ENCODE measurements at regions not wholly inside any gene's neighbourhood (a gene's known extent, or its start where the extent isn't known, plus 50 kb on each side); places are given as distances from the start of the nearest gene placed in this dataset.

DNA sequence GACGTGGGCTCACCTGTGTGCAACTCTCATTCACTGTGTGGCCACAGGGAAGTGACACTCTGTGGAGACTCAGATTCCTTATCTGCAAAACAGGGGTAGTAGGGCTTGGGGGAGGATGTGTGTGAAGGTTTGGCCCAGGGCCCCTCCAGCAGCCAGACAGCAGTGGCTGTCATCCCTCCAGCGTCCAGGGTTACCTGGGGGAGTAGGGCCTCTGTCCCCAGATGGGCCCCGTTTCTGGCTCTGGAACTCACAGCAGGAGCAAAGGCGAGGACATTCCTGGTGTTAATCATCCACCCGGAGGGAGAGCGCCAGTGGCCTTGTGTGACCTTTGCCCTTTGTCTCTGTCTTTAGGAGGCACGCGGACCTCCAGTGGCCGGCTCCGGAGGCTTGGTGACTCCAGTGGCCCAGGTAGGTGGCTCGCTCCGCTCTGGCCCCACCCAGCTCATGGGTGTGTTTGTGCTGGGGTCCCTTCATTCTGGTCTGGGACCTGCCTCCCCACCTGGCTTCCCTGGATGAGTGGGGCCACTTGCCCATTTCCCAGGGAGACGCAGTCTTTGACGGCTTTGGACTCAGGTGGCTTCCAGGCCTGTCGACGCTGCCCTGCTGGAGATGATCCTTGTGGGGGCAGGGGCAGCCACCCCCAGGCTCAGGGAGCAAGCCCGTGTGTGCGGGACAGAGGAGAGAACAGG, 166.2 kb downstream of the SEC14L1 start (continued):
- TF ChIP-seq ADNP (CRISPR knock-in tag; IDR thresholded peaks at IDR 0.05), result peak; percentile 10; the same call in 1 of the 2 replicates
- TF ChIP-seq ZNF709 (CRISPR knock-in tag; IDR thresholded peaks at IDR 0.05), result peak; percentile 66
- no peak for TF ChIP-seq TRIM24 (CRISPR knock-in tag; IDR thresholded peaks at IDR 0.05)
- TF ChIP-seq SALL2 (CRISPR knock-in tag; IDR thresholded peaks at IDR 0.05), result peak; percentile 86
- no peak for TF ChIP-seq MATR3 (CRISPR knock-in tag; IDR thresholded peaks at IDR 0.05)
- TF ChIP-seq KDM4B (CRISPR knock-in tag; IDR thresholded peaks at IDR 0.05), result peak; percentile 73; the same call in 1 of the 2 replicates
- TF ChIP-seq CEBPB (IDR thresholded peaks at IDR 0.05; ENCODE audit: borderline replicate concordance, low read depth, low read length), result no peak
- no peak; the same call in 1 of the 2 replicates for TF ChIP-seq FOSL1 (CRISPR knock-in tag; IDR thresholded peaks at IDR 0.05; ENCODE audit: borderline replicate concordance)
- no peak for TF ChIP-seq HDAC6 (IDR thresholded peaks at IDR 0.05; ENCODE audit: low read depth, low read length)
- TF ChIP-seq, protein P1, sequence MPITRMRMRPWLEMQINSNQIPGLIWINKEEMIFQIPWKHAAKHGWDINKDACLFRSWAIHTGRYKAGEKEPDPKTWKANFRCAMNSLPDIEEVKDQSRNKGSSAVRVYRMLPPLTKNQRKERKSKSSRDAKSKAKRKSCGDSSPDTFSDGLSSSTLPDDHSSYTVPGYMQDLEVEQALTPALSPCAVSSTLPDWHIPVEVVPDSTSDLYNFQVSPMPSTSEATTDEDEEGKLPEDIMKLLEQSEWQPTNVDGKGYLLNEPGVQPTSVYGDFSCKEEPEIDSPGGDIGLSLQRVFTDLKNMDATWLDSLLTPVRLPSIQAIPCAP (CRISPR knock-in tag; IDR thresholded peaks at IDR 0.05; ENCODE audit: low read depth), result no peak
- TF ChIP-seq, protein P2, sequence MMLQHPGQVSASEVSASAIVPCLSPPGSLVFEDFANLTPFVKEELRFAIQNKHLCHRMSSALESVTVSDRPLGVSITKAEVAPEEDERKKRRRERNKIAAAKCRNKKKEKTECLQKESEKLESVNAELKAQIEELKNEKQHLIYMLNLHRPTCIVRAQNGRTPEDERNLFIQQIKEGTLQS (CRISPR knock-in tag; IDR thresholded peaks at IDR 0.05), result peak; percentile 29; the same call in 1 of the 2 replicates
- peak; percentile 69; the same call in 1 of the 2 replicates for TF ChIP-seq KLF12 (CRISPR knock-in tag; IDR thresholded peaks at IDR 0.05; ENCODE audit: borderline replicate concordance)
- TF ChIP-seq BCL6 (CRISPR knock-in tag; IDR thresholded peaks at IDR 0.05), result peak; percentile 84
- TF ChIP-seq NR2C2 (CRISPR knock-in tag; IDR thresholded peaks at IDR 0.05; ENCODE audit: borderline replicate concordance), result peak; percentile 97
- TF ChIP-seq ZSCAN30 (CRISPR knock-in tag; IDR thresholded peaks at IDR 0.05), result no peak
- peak; percentile 78 for TF ChIP-seq MED8 (CRISPR knock-in tag; IDR thresholded peaks at IDR 0.05; ENCODE audit: insufficient replicate concordance)
- TF ChIP-seq ZNF282 (IDR thresholded peaks at IDR 0.05; ENCODE audit: partially characterized antibody), result no peak
- TF ChIP-seq ZNF343 (CRISPR knock-in tag; IDR thresholded peaks at IDR 0.05), result peak; percentile 93; the same call in 1 of the 2 replicates
- no peak for TF ChIP-seq ZNF253 (CRISPR knock-in tag; IDR thresholded peaks at IDR 0.05; ENCODE audit: borderline replicate concordance)
- 0 out of 2 replicates have a peak, but pooled peaks have one; percentile 55 for TF ChIP-seq ZNF678 (CRISPR knock-in tag; IDR thresholded peaks at IDR 0.05)
- TF ChIP-seq NFKBIZ (CRISPR knock-in tag; IDR thresholded peaks at IDR 0.05), result no peak
- TF ChIP-seq ZNF782 (CRISPR knock-in tag; IDR thresholded peaks at IDR 0.05; ENCODE audit: borderline replicate concordance), result peak; percentile 78; the same call in 1 of the 2 replicates
- TF ChIP-seq, protein P3, sequence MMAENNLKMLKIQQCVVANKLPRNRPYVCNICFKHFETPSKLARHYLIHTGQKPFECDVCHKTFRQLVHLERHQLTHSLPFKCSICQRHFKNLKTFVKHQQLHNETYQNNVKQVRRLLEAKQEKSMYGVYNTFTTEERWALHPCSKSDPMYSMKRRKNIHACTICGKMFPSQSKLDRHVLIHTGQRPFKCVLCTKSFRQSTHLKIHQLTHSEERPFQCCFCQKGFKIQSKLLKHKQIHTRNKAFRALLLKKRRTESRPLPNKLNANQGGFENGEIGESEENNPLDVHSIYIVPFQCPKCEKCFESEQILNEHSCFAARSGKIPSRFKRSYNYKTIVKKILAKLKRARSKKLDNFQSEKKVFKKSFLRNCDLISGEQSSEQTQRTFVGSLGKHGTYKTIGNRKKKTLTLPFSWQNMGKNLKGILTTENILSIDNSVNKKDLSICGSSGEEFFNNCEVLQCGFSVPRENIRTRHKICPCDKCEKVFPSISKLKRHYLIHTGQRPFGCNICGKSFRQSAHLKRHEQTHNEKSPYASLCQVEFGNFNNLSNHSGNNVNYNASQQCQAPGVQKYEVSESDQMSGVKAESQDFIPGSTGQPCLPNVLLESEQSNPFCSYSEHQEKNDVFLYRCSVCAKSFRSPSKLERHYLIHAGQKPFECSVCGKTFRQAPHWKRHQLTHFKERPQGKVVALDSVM (CRISPR knock-in tag; IDR thresholded peaks at IDR 0.05), result peak; percentile 98
- TF ChIP-seq, protein P4, sequence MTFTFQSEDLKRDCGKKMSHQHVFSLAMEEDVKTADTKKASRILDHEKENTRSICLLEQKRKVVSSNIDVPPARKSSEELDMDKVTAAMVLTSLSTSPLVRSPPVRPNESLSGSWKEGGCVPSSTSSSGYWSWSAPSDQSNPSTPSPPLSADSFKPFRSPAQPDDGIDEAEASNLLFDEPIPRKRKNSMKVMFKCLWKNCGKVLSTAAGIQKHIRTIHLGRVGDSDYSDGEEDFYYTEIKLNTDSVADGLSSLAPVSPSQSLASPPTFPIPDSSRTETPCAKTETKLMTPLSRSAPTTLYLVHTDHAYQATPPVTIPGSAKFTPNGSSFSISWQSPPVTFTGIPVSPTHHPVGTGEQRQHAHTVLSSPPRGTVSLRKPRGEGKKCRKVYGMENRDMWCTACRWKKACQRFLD (CRISPR knock-in tag; IDR thresholded peaks at IDR 0.05; ENCODE audit: borderline replicate concordance), result peak; percentile 61; the same call in 1 of the 2 replicates
- TF ChIP-seq, protein P5, sequence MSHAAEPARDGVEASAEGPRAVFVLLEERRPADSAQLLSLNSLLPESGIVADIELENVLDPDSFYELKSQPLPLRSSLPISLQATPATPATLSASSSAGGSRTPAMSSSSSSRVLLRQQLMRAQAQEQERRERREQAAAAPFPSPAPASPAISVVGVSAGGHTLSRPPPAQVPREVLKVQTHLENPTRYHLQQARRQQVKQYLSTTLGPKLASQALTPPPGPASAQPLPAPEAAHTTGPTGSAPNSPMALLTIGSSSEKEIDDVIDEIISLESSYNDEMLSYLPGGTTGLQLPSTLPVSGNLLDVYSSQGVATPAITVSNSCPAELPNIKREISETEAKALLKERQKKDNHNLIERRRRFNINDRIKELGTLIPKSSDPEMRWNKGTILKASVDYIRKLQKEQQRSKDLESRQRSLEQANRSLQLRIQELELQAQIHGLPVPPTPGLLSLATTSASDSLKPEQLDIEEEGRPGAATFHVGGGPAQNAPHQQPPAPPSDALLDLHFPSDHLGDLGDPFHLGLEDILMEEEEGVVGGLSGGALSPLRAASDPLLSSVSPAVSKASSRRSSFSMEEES (CRISPR knock-in tag; IDR thresholded peaks at IDR 0.05), result peak; percentile 83
- TF ChIP-seq SP2 (CRISPR knock-in tag; IDR thresholded peaks at IDR 0.05), result no peak

Measured in HepG2 (cell line).